Right kidney (tissue), 1 donor: ENCODE measurements at regions not wholly inside any gene's neighbourhood (a gene's known extent, or its start where the extent isn't known, plus 50 kb on each side); places are given as distances from the start of the nearest gene placed in this dataset.
"Not testable (repeated sequence)": the region's sequence is repeated elsewhere in the genome, so short reads cannot be mapped to it uniquely, and the experiment has no call there.

Experiments
- DNase-seq: peaks from one replicate; pipeline ENCODE4 v3.0.0-alpha.2; 2016

DNA sequence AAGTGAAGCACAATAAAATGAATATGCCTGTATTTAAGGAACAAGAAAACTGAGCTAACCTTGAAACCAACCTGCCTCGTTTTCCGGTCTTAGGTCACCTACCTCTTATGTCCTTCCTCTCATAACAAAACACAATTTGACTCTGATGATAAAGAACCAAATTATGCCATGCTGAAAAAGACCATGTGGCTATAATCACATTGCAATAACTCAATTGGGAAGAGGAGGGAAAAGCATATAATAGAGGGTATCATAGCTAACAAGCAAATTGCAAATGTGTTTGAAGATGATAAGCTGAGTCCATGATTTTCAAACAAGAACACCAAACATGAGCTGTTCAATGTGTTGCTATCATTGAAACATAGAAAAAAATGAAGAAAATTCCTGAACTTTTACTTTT, 260.8 kb downstream of the PLK2 start:
- no peak for DNase-seq

DNA sequence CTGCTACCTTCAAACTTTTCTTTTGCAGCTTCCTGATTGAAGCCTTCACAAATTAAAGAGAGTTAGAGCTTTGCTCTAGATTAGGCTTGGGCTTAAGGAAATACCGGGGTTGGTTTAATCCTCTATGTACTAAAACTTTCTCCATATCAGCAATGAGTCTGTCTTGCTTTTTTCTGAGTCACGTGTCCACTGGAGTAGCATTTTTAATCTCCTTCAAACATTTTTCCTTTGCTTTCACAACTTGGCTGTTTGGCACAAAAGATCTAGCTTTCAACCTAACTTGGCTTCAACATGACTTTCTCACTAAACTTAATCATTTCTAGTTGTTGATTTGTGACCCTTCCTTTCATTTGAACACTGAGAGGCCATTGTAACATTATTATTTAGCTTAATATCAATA, 261.6 kb downstream of the PLK2 start:
- DNase-seq = no peak

DNA sequence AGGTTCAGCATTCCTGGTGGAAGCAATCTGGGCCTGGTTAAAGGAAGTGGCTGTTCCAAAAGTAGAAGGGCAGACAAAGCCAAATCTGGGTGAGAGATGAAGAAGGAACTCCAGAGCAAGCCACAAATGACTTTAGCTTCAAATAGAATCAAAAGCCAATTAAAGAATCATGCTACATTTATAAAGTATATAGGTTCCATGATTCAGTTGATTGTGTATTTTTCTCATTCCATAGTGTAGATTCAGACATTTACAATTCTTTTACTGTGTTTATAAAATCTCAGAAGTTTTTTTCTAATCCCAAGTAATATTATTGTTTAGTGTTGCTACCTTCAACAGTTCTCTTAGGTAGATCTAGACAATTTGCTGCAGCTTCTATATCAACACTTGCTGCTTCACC, 262.0 kb downstream of the PLK2 start:
- DNase-seq = no peak

DNA sequence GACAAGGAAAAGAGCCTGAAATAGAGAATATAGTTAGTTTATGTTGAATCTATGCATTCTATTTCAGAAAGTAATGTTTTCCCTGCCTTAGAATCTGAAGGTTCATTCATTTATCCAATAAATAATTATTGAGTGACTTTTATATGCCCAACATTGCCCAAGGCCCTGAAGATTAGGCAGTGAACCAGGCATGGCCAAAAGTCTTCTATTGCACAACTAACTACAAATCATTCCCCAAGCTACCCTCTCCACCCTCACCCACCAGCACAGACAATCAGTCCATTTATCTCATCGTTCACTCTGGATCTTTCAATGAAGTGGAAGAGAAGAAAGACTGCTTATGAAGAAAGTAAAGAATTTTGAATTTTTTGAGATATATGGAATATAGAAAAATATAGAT, 268.4 kb downstream of the PLK2 start:
- DNase-seq = no peak

DNA sequence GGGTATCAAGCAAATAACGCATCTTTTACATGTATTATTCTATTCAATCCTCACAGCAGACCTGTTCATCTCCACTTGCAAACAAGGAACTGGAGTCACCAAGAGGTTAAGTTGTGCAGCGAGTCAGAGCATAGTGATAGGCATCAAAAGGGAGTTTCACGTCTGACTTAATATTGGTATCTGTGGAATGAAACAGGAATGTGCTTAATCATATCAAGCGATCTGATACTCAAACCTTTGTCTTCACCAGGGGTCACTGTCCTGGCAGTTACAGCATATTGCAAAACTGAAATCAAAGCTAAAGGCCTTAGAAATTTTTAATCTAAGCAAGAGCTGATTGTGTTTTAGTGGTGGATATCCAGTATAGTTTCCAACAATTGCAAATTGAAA, 271.6 kb downstream of the PLK2 start:
- no peak for DNase-seq

DNA sequence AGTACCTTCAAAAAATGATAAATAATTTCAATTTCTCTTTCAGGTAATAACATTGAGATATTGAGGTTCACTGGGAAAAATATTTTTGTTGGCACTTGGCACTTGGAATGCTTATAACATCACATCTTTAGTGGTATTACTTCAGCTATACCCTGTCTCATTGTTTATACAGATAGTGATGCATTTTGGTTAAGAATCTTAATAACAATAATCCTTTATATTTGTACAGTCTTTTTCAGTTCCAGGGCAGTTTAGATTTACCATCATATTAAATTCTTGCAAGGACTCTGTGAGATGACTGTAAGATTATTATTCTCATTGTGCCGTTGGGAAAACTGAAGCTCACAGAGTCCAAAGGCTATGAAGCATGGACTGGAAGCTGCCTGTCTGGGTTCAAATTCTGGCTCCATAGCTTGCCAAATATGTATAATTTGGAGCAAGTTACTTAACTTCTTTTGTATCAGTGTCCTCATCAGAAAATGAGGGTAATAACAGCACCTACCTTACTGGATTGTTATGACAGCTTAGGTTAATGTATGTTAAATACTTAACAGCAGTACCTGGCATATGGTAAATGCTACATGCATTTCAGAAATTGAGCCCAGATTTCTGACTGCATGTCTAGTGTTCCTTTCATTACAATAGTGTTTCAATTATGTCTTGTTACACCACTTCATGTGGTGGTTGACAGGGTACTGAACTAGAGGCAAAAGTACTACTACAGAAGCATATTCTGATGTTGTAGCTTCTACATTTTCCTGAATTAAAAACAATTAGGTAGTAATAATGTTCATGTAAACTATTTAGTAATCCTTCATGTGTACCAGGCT, 272.2 kb downstream of the PLK2 start:
- DNase-seq = no peak

DNA sequence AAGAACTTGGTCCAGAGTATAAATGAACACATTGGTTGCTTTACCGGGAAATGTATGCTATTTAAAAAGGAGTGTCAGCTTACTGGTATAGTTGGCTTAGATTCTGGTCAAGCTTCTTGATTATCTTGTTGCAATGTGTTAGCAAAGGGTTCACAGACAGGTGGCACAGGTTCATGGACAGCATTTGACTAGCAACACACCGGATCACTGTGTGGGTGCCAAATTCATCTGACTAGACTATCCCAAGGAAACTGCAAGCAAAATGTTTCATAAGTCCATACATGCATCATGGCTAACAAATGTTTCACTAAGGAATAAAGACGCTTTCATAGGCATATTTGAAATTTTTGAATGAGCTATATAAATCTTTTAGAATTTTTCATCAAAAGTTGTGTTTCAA, 274.1 kb downstream of the PLK2 start:
- DNase-seq = no peak

DNA sequence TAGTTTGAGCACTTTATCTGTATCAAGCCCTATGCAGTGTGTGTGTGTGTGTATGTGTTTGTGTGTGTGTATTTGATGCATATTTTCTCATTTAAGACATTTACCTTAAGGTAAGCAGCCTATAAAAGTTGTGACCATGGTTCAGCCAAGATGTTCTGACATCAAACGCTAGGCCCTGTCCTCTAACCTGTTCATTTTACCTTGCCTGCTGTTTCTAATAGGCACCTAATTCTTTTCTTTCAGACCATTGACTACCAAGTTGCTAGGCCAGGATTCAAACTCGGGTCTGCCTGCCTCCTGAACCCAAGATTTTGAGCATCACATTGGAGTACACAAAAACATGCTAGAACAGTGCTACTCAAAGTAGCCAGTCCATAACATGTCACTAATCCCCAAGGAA, 274.5 kb downstream of the PLK2 start:
- no peak for DNase-seq

DNA sequence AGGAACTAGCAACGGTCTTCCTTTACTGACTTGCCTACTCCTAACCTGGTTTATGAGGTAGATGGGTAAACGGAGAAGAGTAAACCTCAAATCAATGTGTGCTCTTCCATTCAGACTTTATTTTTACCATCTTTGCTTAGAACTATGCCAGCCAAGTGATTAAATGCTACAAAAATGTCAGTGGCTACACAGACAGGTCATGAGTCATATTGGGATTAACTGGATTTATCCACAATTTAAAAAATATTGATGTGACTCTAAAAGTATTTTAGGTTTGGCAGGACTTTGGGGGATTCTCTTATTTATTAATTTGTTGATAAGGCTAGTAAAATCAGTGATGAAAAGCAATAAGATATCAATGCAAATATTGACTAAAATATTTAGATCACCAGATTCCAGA, 275.0 kb downstream of the PLK2 start:
- DNase-seq = no peak

DNA sequence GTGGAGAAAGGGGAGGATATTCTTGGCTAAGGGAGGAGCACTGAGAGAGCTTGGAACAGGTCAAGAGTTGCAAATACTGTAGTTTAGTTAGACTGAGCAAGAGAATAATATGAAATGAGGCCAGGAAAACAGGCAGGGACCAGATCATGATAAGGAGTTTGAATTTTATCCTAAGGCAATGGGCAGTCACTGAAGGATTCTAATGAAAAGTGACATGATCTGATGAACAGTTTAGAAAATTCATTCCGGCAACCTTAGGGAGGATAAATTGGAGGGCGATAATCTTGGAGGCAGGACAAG, 276.1 kb downstream of the PLK2 start:
- no peak for DNase-seq

DNA sequence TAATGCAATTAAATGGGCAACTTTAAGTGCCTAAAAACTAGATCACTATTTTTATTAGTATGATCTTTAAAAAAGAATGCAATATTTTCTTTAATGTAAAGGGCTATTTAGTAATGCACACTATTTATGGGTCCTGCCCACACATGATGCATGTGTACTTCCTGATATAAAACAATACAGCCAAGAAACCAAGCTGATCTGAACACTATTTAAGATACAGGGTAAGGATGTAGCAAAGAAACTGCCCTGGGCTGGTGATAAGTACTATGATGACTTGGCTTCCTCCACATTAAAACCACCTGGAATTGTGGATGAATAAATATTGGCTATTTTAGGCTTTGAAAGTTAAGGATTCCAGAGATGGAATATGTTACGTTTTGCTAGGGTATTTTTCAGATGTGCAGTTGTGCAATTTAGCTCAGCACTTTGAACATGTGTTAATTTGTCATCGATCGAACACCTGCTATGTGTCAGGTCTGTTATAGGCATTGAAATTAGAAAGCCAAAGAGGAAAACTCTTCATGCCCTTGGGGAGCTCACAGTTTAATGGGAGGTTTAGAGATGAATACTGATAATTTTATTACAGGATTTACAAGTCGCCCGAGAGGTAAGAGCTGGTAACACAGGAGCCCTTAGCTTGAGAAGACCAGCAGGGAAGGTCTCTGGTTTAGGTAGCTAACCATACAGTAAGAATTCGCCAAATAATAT, 276.7 kb downstream of the PLK2 start:
- DNase-seq = no peak

DNA sequence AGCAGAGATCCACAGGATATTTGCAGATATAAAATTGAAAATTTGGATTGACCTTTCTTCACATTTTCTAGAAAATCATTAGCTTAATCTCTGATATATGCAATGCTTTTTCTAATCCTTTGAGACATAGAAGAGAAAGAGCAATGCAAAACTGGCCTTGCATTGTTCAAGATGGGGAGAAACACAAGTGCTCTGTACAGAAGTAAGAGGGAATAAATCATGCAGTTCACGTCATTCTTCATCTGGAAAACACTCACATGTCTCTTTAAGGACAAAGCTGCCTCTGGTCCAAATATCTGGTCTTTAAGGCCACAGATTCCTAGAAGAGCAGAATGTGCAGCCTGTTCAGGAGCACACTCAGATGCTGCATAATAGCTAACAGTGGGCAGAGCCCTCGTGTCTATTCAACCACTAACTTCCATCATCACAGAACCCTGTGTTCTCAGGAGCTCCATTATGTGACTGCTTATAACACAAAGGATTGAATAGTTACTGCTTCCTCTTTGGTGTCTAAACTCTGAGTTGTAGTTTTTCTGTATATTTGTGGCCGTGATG, 277.5 kb downstream of the PLK2 start:
- no peak for DNase-seq

DNA sequence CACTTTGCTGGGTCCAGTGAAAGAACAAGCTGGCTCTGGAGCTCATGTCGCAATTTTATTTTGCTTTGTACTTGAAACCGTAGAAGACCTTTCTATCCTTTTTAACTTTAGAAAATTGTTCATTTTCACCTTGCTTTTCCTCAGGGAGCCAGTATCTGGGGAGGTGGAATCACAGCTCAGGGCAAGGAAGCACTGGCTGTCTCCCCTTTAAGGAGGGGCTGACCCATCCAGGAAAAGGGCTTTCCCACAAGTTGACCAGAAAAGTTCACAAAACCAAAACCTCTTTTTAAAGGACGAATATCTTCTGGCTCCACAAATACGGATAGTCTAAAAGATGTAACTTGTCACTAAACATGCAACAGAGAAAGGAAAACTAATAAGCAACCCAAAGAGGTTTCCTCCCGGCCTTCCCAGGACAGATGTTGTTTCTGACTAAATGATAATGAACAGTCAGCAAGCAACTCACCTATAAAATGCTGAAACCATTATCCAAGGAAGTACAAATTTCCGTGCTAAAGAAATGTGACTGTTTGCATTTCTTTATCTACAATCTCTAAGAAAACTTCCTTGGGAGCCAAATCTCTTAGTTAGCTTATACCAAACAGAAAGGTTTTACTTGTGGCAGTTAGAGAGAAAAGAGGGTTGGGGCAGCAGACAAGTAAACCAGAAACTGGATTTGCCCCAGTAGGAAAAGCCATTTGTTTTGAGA, 278.2 kb downstream of the PLK2 start:
- no peak for DNase-seq

DNA sequence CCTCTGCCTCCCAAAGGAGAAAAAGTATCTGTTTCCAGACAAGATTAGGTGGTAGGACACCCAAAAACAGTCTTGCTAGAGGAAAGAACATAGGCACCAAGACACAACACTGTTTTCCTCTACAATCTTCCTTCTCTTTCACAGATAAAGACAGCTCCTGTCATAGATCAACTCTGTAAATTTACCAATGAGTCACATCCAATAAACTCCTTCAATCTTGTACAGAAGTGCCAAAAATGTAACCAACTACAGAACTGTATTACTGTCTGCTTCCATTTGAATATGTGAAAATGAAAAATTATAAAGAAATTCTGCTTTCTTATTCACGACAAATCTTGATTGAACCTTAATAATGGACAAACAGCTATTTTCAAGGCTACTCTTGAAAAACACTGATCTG, 286.9 kb downstream of the PLK2 start:
- DNase-seq = no peak

DNA sequence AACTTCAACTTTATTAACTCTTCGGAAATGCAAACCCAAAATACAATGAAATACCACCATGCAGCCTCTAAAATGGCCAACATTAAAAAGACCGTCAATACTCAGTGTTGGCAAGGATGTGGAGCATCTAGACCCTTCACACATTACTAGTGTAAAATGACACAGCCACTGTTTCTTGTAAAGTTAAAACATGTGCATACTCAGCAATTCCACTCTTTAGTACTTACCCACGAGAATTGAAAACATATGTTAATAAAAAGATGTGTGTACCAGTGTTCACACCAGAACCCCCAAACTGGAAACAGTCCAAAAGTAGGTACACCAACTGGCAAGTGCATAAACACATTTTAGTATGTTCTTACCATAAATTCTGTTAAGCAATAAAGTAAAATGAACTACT, 294.7 kb downstream of the PLK2 start:
- DNase-seq = no peak

DNA sequence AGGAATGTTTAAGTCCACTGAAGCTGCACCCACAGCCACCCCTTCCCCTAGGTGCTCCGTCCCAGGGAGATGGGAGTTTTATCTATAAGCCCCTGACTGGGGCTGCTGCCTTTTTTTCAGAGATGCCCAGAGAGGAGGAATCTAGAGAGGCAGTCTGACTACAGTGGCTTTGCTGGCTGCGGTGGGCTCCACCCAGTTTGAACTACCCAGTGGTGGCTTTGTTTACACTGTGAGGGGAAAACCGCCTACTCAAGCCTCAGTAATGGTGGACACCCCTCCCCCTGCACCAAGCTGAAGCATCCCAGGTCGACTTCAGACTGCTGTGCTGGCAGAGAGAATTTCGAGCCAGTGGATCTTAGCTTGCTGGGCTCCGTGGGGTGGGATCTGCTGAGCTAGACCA, 298.0 kb downstream of the PLK2 start:
- not testable (repeated sequence) for DNase-seq

DNA sequence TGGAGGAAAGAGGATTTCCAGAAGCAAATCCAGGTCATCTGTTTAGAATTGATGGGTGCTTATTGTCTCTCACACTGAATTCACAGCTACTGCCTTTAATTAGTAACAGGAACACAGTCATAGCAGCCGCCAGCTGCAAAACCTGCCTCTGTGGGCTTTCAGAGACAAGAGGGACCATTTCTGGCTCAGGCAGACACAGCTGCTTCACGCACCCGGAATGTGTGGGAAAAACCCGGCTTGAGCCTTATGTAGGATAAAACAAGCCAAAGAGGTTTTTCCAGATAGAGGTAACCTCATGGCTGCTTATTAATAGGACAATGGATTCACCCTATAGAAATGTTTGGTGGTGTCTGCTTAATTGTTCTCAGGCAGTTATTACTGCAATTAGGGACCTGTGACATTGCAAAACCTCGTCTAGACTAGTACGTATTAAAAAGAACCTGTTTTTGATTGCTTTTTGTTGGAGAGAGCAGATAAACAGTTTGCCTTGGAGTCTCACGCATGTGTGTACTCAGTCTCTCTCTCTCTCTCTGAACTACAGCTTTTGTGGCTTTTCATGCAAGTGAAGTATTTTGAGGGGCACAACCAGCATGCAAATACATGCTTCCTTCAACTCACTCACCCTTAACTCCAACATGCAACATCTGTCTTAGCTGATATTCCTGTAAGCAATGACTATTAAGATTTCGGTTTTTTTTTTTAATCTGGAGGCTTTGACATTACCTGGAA, 302.7 kb downstream of the PLK2 start:
- DNase-seq = no peak

DNA sequence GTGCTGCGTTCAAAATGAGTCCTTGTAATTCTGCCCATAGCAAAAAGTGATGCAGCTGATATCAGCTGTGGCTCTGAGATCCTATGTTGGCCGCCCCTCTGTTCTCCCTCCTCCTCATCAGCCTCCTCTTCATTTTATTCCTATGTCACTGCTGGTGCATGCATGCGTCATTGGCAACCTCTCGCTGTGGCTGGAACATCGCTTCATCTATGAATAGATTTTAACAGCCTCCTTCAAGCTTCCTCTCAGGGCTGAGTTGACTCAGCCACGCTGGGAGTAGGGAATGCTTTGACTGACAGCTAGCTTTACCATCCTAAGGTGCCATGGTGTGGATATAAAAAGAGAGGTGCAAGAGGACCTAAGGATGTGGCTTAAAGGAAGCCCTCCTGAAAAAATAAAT, 303.5 kb downstream of the PLK2 start:
- no peak for DNase-seq

DNA sequence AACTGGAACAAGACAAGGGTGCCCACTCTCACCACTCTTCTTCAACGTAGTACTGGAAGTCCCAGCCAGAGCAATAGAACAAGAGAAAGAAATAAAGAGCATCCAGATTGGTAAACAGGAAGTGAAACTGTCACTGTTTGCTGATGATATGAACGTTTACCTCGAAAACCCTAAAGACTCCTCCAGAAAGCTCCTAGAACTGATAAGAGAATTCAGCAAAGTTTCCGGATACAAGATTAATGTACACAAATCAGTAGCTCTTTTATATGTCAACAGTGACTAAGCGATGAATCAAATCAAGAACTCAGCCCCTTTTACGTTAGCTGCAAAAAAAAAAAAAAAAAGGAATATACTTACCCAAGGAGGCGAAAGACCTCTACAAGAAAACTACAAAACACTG, 306.6 kb downstream of the PLK2 start:
- DNase-seq = no peak

DNA sequence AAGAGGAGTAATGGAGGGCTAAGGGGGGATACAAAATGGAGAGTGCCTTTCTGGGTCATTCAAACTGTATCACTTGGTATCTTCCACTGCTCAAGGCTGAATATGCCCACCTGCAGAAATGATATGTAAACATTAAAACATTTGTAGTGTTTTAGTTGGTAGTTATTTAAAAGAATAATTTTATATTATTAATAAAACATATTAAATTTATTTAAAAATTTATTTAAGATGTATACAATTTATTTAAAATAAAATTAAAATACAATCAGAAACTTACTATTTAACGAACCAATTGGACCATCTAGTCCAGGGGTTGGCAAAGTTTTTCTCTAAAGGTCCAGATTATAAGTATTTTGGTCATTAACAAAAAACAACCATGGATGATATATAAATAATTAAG, 308.5 kb downstream of the PLK2 start:
- DNase-seq = no peak

DNA sequence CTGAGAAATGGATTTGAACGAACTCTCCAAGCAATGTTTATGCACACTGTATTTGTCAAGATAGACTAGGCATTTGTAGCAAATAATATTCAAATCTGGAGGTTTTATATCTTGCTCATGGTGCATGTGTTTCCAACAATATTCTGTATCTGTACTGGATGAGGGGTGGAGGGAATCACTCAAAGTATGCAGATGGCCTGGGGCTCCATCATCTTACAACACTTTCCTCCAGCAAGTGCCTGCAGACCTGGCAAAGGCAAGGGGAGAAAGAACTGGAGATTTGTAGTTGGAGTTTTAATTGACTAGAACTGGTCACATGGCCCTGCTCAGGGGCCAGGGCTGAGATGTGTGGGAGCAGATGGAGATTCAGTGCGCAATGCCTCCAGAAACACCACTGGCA, 309.0 kb downstream of the PLK2 start:
- DNase-seq = no peak

DNA sequence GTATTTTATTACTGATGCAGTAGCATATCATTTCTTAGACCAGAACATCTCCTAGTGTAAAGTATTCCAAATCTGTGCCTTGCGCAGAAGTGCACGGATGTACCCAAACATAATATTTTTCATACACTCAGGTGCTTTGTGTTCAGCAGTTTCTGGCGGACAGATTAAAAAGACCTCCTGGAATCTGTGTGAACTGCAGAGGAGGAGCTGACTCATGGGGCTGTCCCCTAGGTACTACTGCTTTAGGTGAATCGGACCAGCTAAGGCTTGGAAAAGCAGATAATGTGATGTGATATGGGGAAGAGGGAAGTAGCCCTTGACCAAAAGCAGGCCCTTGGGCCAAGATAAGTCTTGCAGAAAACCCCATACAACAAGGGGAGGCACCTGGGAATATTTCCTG, 310.1 kb downstream of the PLK2 start:
- no peak for DNase-seq

DNA sequence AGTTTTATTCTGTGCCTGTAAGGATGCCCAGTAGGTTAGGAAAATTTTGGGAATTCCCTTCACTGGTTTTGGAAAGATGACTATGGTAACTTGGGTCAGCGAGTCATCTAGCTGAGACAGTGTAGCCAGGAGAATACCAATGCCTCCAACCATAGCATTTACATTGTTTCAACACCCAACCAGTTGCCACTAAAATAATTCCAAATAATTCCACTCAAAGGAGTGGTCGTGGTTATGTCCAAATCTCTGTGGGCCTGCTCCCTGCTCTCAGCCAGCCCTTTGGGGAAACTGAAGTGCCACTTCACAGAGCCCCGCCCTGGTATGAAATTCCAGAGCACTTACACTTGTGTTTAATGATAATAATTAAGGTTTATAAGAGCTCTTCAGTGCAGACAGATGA, 310.5 kb downstream of the PLK2 start:
- no peak for DNase-seq
